NCI-H526 treated with DMSO at 0.1 percent for 48 hours (cell line): ENCODE measurements at regions not wholly inside any gene's neighbourhood (a gene's known extent, or its start where the extent isn't known, plus 50 kb on each side); places are given as distances from the start of the nearest gene placed in this dataset.
"Not testable (repeated sequence)": the region's sequence is repeated elsewhere in the genome, so short reads cannot be mapped to it uniquely, and the experiment has no call there.

ENCODE experiments used
- DNase-seq: peaks from one replicate; lab custom pipeline; 2025; lab: John Stamatoyannopoulos, UW

DNA sequence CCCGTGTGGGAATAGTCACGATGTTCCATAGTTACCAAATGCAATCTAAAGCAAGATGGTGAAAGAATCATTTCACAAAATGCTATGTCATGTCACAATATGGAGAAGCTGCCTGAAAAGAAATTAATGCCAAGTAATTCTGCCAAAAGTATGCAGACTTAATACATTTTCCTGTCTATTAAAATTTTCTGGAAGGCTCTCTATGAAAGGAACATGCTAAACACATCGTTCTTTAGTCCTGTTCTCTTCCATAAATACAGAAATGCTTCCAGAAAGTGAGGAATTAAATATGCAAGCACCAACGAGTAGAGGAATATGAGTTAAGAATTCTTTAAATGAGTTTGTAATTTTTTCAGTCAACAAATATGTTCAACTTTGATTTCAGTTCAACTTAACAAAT, 266.8 kb upstream of the CRBN start:
- no peak for DNase-seq

DNA sequence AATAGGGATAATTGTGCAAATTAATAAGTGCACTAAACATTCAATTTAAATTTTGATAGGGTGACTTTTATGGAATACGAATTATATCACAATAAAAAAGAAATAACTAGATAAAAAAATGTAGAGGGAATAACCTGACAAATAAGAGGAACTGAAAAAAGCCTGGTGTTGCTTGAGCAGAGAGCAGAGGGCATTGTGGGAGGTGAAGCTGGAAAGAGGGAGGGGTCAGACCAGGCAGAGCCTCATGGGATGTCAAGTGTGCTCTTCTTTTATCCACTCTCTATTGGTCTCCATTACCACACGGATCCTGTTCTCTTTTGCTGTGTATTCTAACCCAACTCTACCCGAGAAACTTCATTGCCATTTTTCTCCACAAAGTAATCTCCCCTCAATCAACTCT, 264.0 kb upstream of the CRBN start:
- no peak for DNase-seq

DNA sequence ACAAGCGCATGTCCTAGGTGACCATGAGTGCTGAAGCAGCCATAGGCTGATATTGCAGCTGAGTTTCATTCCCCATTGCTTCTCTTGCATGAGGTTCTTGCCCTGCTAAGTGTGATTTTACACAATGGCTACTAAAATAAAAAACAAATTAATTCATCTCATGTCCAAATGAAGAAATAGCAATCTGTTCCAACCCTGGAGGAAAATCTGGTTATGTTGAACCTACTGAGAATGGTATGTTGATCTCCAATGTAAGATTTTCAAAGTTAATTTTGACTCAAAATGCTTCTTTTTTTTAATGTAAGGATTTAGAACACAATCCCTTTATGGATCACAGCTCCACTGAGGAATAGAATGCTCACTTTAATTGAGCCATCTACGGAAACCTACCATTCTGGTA, 254.2 kb upstream of the CRBN start:
- DNase-seq: no peak

DNA sequence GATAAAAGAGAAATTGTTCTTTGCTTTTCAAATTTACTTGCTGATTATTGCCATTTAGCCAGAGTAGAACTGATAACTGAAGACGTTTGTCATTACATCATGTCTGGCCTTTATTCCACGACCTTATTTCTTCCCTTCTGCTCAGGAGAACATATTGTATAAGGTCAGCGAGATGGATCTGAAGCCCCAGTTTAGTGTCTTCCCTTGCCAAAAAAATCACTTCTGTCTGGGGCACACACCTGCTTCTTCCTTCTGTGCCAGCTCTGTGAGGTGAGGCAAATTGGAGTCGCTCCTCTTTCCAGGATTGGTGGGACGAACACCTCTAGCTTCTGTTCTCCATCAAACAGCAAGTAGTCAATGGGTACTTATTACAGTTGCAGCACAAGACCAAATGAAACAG, 250.3 kb upstream of the CRBN start:
- no peak for DNase-seq

DNA sequence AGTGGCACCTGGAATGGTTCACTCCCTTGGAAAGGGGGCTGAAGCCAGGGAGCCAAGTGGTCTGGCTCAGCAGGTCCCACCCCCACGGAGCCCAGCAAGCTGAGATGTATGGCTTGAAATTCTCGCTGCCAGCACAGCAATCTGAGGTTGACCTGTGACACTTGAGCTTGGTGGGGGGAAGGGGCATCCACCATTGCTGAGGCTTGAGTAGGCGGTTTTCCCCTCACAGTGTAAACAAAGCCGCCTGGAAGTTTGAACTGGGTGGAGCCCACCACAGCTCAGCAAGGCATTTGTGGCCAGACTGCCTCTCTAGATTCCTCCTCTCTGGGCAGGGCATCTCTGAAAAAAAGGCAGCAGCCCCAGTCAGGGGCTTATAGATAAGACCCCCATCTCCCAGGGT, 228.2 kb upstream of the CRBN start:
- DNase-seq: not testable (repeated sequence)

DNA sequence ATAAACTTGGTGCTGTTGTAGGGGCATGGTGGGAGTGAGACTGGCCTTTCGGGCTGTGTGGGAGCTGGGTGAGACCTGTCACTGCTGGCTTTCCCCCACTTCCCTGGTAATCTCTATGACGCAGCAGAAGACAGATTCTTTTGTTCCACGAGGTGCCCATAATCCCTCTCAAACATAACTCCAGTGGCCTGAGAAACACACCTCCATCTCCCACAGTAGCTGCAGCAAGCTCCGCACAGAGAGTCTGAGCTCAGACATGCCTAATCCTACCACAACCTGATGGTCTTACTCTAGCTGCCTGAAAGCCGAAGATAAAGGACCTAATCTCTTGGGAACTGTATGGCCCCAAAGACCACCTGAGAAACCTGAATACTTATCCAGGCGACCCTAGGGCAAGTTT, 225.6 kb upstream of the CRBN start:
- no peak for DNase-seq

DNA sequence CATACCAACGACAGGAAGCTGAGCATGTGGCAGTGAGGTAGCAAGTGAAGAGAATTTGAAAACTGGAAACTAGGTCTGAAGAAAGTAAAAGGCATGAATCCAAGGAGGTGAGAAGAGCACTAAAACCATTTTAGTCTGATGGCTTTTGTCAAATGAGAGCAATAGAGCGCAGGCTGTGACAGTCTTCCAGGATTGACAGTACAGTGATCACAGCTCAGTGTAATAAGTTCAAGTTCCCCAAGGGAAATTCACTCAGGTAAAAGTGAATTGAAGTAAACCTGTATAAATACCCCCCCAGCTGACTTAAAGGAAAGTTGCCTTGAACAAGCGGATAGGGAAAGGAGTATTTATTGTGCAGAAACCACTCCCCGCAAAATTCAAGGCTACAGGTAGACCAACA, 224.2 kb upstream of the CRBN start:
- DNase-seq: no peak

DNA sequence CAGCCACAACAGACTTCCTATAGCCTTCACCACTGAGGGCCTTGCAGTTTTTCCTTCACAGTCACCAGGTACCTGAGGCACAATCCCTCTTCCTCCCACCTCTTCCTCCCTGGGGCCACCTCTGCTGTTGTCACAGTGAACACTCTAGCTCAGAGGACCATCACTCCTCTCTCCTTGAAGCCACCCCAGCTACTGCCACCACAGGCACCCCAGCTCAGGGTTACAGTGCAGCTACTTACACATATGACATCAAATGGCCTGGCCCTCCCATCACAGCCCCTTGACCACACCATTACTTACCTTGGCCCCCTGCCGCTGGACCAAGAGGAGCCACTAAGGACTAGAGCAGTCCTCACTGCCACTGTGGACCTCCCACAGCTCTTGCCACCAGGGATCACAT, 213.5 kb upstream of the CRBN start:
- no peak for DNase-seq

DNA sequence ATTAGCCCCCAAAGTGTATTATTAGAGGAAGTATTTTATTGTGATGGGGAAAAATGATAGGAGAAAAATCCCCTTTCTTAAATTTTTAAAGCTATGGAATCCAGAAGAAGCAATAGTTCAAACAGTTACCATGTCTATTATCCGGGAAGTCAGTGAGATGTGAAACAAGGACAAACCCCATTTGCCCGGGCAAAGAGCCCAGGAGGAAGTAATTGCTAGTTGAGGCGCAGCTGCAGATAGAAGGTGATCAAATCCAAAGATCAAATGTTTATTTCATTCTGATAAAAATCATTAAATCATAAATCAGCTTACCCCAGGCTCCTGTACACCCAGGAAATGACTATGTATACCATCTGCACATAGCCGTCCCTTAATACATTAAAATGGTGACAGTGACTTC, 204.0 kb upstream of the CRBN start:
- no peak for DNase-seq

DNA sequence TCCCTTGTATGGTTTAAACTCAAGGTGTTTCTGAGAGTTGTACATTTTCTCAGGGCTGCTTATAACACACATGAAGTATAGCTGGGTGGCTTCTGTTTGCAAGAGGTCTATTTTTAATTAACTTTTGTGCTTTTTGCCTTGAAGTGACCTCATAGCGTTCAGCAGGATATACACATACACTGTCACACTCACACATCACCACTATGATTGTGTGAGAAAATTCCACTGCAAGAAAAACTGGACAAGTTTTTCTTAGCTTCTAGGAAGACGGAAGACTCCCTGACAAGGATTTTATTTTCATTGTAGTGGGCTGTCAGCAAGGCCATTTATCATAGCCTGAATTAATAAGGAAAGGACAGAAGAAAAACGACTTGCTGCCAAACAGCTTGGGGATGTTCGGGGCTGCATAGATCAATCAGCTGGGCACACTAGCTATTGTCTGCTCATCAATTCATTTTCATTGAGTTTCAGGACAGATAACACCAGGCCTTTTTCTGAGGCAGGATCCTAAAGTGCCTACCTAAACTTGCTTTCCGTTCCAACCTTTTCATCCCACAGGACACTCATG, 192.8 kb upstream of the CRBN start:
- no peak for DNase-seq

DNA sequence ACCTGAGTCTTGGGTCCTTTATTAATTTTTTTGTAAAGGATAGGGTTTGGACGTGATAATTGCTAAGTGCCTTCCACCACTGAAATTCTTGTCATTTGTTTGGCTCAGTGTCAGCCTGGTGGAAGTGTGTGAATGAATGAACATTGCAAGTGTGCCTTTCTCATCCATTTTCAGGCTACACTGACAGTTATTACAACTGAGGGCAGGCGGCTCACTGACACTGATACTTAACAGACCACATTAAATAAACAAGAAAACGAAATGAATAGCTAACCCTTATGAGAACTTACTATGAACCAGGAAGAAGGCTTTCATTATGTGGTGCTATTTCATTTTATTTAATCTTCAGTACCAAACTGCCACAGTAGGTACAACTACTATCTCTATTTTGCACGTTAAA, 188.8 kb upstream of the CRBN start:
- no peak for DNase-seq

DNA sequence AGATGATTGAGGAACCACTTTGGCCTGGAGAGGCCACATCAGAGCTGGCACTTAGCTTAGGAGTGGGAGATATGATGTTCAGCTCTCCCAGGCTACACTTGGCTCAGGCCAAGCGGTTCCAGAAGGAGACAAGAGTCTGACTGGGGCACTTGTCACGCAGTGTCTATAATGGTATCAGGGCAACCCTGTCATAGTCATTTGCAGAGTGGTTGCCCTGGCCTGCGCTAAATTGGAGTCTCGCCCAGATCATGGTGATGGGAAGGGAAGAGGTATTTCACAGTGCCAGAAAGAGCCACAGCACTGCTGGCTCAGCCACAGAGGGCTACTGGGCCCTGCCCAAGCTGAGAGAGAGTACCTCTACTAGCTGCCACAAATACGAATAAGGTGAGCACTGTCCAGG, 186.9 kb upstream of the CRBN start:
- no peak for DNase-seq

DNA sequence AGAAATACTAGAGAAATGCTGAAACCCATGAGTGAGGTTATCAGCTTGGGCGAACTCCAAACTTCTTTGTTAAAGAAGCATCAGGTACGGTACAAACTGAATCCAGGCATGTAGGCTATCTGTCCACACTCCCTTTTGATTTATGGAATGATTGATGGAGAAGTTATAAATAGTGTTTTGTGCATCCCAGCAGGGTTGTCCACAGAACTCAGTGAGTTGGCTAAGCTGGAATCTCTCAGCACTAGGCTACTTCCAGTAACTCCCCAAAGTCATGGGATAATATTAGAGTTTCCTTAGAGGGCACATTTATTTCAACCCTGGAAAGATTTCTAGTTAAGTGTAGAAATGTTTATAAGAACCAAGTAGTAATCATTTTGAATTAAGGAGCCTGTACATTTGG, 186.2 kb upstream of the CRBN start:
- DNase-seq: no peak

DNA sequence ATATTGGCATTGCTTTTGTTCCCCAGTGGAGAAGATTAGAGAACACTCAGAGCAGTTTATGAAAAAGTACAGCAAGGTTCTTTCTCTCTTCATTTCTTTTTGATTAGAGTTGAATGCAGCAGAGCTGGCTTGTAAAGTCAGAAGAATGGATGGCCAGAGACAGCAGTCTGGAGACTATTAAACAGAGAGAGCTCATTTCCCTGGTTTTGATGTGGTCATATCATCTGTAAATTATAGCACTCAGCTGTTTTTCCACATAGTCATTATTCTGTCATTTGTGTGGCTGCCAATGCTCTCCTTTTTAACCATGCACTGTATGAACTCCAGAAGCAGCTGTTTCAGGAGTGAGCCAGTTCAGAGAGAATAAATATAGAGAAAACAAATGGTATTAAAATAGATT, 177.4 kb upstream of the CRBN start:
- DNase-seq: peak; percentile 4

DNA sequence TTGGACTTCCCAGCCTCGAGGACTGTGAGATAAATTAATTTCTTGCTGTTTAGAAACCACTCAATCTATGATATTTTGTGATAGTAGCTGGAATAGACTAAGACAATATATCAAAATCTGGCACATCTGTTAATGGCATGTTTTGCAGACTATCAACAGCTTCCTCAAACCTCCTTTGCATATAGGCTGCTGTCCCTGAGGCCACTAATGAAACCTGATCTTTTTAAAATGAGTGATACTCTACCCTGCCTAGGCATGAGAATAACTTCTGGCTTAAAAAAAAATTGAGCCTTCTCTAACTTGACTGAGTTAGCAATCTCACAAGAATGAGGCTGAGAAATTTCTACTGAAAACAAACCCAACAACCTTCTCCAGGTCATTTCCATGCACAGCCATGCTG, 176.0 kb upstream of the CRBN start:
- DNase-seq: peak; percentile 33

DNA sequence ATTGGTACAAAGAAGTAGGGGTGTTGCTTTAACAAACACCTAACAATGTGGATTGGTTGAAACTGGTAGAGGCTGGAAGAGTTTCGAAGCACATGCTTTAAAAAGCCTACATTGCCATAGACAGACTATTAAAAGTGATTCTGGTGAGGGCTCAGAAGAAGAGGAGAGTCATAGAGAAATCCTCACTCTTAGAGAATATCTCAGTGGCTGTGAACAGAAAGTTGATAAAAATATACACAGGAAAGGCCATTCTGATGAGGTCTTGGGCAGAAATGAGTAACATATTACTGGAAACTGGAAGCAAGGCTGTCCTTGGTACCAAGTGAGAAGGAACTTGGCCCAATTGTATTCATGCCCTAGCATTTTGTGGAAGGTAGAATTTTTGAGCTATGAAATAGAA, 173.7 kb upstream of the CRBN start:
- no peak for DNase-seq

DNA sequence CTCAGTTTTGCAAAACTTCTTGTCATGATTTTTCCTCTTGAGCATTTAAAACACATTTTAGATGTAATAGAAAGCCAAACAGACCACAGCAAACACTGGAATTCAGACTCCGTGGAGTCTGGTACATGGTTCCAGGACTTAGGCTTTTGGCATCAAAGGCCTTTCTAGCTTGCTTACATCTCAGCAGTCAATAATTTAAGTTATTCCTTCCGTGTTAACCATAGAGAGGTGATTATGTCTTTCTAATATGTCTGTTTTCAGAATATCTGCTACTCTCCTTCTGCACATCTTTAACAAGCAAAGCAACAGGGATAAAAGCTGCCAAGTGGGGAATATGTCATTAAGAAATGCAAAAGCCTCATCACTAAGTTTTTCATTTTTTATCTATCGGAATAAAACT, 171.7 kb upstream of the CRBN start:
- DNase-seq: no peak

DNA sequence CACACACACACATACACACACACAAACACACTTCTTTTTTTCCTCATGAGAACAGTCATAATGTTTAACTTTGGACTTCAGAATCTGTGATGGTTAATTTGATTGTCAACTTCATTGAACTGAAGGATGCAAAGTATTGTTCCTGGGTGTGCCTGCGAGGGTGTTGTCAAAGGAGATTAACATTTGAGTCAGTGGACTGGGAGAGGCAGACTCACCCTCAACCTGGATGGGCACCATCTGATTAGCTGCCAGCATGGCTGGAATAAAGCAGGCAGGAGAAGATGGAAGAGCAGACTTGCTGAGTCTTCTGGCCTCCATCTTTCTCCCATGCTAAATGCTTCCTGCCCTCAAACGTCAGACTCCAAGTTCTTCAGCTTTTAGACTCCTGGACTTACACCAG, 167.6 kb upstream of the CRBN start:
- DNase-seq: not testable (repeated sequence)

DNA sequence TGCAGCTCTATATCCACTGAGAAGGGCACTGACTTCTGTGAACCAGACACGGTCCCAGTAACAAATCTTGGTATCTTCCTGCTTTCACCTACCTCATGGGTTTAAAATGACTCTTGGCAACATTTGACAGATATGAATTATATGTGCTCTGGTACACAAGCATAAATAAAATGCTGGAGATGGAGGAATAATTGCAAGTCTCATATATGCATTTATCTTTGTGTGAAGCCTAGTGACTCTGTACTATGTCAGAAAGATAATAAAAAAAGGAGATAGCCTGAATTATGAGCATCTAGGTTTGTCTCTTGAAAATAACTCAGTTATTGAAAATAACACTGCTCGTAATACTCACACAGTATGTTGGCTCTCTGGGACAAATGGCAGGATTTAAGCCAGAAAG, 167.1 kb upstream of the CRBN start:
- no peak for DNase-seq

DNA sequence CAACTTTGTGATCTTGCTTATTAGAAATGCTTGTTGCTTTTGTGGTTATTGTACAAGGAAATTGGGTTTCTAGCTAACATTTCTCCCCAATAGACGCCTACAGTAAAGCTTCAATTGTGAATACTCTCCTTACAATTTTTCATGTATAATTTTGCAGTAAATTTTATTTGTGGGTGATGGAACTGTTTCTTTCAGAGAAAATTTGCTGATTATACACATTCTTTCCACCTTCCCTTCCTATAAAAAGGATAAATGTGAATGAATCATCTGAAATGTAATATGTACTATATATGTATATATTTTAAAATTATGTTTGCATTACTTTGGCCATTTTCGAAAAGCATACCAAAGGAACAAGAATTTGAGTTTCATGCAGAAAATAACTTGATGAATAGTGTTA, 162.7 kb upstream of the CRBN start:
- no peak for DNase-seq

DNA sequence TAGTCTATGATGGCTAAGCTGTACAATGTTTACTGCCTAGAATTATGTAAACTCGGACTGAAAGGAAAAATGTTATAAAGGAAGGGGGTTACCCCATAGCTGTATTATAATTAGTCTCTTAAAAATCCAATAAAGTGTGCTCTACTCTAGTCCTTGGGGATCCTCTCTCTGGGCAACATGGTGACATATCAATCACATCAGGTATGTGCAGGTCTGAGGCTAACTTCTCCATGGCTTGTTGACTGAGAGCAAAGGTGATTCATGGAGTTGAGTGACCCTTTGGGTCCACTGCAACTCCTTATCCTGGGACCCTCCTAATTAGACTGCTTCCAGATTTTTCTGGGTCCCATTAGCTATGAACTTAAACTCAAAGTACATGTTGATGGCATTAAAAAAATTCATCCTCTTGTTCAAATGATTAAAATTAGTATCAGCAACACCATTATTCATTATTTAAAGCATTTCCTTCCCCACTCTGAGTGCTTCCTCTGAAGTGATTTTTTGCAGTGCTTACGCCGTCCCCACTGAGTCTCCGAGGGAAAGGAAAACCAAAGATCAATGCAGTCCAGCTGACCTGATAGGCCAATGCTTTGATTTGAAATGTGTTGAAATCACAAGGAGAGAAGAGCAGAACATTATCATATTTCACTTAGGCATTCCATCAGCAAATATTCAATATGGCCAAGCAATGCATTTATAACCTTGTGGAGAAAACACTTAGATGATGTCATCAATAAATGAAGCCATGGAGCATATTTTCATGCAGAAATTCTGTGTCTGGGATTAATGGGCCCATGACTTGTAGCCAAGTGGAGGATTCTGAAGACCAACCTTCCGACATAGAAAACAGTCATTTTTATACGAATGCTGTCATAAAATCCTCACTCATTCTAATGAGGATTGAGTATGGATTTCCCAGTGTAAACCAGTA, 161.7 kb upstream of the CRBN start:
- no peak for DNase-seq

DNA sequence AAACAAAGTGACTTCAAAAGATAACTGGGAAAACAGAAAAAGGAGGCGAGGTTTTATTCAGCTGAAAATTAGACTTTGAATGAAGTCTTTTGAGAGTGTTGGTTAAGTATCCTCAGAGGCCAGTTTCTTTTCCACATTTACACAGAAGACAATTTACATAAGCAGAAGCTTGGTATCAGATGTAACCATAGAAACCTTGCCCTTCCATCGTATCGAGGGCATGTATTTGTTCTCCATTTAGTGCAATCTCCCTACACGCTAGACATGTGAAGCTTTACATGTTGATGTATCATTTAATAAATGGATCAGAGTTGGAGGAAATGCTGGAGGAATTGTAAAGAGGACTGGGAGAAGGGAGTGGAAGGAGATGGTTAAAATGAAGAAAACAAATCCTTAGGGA, 161.0 kb upstream of the CRBN start:
- no peak for DNase-seq

DNA sequence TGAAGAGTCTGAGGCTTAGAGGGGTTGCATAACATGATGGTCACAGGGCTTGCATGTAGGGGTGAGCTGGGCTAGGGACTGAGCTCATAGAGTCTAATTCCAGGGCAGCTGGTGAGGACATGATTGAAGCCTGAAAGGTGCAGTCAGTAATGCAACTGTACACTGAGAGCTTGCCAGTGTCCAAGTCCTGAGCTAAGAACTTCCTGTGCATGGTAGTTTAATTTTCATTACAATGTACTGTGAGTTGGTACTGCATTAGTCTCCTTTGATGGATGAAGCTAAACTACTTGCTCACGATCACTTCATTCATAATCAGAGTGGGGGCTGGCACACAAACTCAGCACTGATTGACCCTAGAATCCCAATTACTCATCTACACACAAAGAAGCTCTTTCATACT, 156.4 kb upstream of the CRBN start:
- no peak for DNase-seq

DNA sequence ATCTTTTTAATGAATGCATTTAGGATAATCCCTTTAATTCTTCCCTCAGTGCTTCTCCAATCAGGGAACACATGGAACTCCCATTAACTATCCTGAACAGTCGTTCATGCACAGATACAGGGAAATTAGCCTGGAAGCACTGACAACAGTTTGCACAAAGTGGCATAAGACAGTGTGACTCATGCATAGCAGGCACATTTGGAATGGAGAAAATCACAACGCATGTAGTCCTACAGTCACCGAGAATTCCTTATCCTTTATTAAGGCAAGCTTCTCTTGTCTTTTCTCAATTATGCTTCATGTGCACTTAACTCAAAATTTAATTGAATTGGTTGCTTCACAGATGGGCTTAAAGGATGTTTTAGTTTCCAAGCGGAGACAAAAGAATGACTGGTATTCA, 155.0 kb upstream of the CRBN start:
- DNase-seq: no peak
